Iris pigment epithelial cell (primary cell): ENCODE measurements at regions not wholly inside any gene's neighbourhood (a gene's known extent, or its start where the extent isn't known, plus 50 kb on each side); places are given as distances from the start of the nearest gene placed in this dataset.
"Not testable (repeated sequence)": the region's sequence is repeated elsewhere in the genome, so short reads cannot be mapped to it uniquely, and the experiment has no call there.

Source experiments
- DNase-seq: peaks from one replicate; pipeline ENCODE4 v3.0.0-alpha.2; 2011; ENCODE audit warnings: low read depth

DNA sequence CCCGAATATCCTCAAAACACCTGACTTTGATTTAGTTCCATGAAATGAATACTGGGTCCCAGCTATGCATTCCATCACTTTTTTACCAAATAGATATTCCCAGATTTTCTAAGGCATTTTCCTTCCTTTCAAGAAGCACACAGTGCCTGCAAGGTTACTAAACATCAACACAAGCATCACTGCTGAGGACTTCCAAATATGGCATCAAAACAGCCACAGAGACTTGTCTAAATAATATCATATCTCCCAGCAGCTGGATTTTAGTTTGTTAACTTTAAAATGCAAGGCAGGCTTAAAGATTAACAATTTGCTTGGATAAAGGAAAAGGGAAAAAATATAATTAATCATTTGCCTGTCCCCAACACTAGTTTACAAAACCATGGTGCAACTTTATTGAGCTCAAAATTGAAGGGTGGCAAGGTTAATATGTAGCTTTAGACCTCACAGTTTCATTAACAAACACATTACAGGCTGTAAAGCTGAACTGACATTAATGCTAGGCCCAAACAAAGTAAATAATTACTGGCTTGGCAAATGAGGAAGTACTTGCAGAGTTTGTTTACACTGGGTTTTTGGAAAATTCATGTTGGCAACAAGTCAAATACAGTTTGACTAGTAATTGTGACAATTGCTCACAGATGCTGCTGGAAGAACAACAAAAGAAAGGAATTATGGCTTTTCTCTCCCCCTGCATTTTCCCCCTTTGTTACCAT is 401.7 kb upstream of the CDIN1 start:
- peak; percentile 17 for DNase-seq

- DNase-seq = no peak
These were observed 401.2 kb upstream of the CDIN1 start for GRCh38 chr15:36178303-36178633.

GRCh38 chr15:36183201-36183600 is 396.2 kb upstream of the CDIN1 start:
- no peak for DNase-seq

DNA sequence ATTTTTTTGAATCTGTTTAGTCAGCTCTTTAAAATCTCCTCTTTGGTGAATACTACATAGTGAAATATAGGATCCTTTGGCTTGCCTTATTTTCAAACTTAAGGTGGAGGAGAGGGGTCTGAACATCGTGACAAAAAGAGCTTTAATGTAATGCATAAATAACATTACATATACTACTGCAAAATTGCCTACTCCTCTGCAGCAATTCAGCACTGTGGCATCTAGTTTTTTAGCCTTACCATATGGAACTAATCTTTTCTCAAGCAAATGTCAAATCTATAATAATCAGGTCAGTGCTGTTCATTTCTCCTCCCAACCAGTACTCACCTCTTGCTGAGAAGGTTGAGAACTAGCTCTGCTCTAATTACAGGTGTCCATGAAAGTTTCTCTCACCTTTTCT is 394.0 kb upstream of the CDIN1 start:
- DNase-seq = no peak

GRCh38 chr15:36185845-36186244 is 393.6 kb upstream of the CDIN1 start:
- no peak for DNase-seq

DNA sequence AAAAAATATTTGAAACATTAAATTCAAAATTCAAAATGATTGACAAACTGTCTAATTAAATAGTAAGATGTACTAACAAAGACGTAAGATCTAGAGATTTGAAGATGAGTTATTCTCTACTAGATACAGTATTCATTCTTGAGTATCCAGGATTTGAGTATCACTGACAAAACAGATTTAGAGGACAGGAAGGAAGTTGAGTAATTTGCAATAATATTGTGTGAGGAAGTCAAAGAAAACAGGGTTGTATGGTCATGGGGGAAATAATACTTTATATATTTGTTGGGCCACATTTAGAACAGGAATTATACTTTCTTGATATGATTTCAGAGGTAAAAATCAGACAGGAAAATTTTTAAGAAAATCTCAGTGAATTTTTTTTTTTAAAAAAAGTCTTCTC is 393.1 kb upstream of the CDIN1 start:
- peak; percentile 22 for DNase-seq

DNA sequence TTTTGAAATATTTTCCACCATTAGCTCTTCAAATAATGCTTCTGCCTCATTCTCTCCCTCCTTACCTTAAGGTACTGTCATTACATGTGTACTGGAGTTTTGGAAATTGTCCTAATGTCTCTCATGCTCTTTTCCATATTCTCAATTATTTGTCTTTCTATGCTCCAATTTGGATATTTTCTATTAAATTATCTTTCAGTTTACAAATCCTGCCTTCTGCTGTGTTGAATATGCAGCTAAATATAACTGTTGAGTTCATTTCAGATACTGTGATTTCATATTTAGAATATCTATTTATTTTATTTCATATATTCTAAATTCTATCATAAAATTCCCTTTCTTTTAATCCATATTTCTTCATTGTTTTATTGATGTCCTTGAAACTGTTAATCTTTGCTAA is 388.0 kb upstream of the CDIN1 start:
- DNase-seq = no peak

GRCh38 chr15:36195361-36196007 is 383.9 kb upstream of the CDIN1 start:
- not testable (repeated sequence) for DNase-seq

DNA sequence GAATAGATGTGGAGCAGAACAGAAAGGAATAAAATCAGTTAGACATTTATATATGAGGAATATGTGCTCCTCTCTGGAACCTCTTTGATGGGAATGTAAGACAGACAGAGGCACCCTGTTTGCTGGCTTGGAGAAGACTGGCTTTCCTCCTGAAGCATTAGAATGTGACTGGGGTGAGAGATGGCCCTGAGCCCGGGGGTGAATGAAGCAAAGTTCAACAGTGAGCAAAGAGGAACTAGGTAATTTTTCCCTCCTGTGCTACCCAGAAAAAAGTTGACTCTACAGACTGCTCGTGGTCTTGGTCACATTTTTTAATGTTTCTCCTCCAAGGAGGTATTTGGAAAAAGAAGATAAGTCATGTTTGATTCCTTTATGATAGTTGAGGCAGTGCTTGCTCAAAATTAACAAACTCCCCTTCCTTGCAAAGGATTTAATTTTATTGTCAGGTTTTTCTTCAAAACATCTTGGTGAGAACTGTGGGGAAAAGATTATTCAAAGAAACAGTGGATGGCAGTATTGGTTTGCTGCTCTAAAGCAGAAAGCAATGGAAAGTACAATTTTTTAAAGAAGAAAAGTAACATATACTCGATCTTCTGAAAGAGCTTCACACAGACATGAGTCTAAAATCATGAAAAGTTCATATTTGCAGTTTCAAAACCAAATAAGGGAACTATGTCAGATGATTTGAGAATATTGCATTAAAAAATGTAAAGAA is 370.4 kb upstream of the CDIN1 start:
- DNase-seq = peak; percentile 6

DNA sequence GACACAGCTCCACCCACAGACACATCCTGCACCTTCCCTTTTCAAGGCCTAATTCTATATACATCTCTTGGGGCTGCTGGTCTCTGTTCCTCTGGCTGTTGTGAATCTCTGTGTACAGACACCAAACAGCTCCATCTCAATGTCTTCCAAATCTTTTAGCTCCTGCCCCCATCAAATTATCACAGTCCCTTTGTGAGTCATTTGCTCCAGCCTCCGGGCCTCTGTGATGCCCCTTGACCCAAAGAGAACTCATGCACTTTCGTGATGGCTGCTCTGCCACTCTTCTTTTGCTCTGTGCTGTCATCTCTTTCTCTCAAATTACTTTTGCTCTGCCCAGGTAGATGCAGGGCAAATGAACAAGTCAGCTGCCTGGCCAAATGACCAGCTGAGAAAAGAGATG is 369.0 kb upstream of the CDIN1 start:
- DNase-seq = no peak

DNA sequence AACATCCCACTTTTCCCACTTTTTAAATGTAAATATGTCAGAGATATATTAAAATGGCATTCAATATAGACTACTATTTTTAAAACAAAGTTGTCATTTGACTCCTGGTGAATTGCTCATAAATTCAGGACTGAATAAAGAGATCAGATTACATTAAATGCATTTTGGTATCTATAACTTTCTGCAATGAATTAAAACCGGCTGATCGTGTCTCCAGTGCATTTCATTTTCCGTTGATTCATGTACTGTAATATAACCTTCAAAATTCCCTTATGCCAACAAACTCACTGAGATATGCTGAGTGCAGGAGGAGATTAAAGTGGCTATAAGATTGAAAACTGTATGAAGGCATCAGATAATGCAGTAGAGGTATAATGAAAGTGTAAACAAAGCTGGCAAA is 361.1 kb upstream of the CDIN1 start:
- DNase-seq = no peak

GRCh38 chr15:36218991-36219390 is 360.4 kb upstream of the CDIN1 start:
- no peak for DNase-seq

DNA sequence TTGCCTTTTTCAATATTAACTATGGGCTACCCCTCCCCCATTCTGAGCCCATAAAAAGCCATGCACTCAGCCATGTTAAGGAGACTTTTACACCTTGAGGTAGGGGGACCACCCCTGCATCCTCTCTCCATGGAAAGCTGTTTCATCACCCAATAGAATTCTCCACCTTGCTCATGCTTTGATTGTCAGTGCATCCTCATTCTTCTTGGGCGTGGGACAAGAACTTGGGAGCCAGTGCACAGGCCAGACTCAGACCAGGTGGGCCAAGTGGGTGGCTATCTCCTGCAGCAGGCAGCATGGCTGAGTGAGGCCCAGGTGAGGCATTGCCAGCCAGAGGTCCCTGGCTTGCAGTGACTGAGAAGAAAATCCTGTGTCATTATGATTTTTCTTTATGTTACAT is 357.4 kb upstream of the CDIN1 start:
- no peak for DNase-seq

DNA sequence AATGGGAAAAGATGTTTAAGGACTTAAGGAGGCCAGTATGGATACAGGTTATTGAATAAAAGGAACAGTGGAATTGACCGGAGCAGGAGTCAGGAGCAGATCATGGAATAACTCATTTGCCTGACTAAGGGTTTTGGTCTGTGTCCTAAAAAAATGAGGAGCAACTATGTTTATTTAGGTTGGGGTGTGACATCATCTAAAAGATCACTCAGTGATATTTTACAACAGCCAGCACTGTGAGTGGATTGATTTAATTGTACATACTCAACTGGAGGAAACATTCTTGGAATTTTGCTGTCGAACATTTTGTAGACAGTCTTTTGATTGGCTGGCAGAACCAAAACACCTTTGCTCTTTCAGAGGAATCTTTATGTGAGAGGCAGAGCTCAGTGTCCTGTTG is 348.6 kb upstream of the CDIN1 start:
- DNase-seq = peak; percentile 10

- no peak for DNase-seq
These were observed 346.9 kb upstream of the CDIN1 start for GRCh38 chr15:36232491-36232890.

DNA sequence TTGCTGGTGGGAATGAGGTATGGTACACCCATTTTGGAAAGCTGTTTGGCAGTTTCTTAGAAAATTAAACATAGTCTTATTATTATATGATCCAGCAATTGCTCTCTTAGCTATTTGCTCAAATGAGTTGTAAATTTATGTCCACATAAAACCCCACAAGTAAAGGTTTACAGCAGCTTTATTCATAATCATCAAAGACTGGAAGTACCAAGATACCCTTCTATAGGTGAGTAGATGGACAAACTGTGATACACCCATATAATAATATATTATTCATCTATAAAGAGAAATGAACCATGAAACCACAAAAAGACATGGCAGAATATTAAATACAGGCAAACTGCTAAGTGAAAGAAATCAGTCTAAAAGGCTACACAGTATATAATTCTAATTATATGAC is 344.7 kb upstream of the CDIN1 start:
- no peak for DNase-seq

DNA sequence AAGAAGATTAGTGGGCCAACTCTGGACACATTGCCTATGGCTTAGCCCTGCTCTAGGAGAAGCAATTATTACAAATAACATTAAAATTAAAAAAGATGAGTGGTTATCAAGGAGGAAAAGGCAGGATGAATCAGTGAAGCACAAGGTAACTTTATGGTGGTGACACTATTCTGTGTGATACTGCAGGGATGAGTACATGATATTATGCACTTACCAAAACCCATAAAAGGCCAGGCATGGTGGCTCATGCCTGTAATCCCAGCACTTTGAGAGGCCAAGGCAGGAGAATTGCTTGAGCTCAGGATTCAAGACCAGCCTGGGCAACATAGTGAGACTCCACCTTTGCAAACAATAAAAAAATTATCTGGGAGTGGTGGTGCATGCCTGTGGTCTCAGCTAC is 344.3 kb upstream of the CDIN1 start:
- DNase-seq = no peak

GRCh38 chr15:36239509-36239908 is 339.9 kb upstream of the CDIN1 start:
- no peak for DNase-seq

DNA sequence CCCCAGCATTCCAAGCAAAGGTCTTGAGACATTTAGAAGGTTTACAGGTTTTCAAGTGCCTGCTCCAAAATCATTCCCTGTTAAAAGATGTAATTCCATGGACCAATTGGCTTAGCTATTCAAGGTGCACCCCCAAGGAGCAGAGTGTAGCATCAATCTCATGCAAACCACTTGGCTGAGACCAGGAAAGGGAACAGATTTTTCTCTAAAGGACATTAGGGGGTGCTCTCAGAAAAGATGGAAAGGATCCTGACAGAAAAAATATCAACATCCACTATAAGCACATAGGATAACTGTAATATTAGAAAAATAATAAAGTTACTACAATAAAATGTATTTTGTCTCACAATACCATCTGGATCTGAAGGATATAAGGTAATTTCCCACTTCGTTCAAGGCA is 328.0 kb upstream of the CDIN1 start:
- peak; percentile 4 for DNase-seq

GRCh38 chr15:36252146-36252711 is 327.2 kb upstream of the CDIN1 start:
- DNase-seq = no peak

DNA sequence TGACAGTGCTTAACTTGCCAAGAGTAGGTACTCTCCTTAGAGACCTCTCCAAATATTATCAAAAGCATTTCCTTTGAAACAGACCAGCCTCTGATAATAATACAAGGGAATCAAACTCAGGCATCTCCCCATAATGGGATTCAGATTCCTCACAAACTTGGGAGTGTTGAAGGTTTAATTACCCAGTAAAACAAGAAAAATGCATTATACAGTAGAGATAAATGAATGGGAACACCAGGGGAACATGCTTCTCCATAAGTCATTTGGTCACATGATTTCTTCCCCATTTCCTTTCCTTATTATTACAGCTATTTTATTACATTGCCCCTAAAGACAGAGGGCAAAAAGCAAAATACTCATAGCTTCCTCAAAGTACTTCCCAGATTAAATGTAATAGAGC is 325.0 kb upstream of the CDIN1 start:
- no peak for DNase-seq

DNA sequence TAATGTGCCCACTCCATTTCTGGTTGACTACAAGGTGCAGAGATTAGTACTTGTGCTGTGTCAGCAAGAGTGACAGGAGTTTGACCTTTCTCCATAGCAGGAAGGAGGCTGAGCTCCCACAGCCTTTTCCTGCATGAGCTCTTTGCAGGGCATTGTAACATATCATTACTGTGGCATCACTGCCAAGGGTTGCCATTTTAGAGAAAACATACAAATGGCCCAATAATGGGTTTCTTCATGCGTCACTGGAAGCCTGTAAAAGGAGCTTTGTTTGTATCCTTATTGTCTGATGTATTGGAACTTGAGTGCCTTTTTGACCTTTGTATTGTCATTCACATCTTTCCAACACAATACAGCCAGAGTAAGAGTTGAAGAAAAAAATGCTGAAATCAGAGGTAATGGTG is 323.0 kb upstream of the CDIN1 start:
- DNase-seq = no peak

- DNase-seq = no peak
These were observed 315.8 kb upstream of the CDIN1 start for GRCh38 chr15:36263666-36264065.
